Naive B cell (primary cell): ENCODE measurements at regions not wholly inside any gene's neighbourhood (a gene's known extent, or its start where the extent isn't known, plus 50 kb on each side); places are given as distances from the start of the nearest gene placed in this dataset.
"Not testable (repeated sequence)": the region's sequence is repeated elsewhere in the genome, so short reads cannot be mapped to it uniquely, and the experiment has no call there.

Source experiments
- ATAC-seq, 2 donors: fragments of 150-1000 bp; cut with Tn5 transposase; 2 replicates each; pipeline ENCODE4 v1.10.0; 2021; ENCODE audit warnings: low read depth in 2 of 2, mild to moderate bottlenecking in 2 of 2, moderate library complexity in 2 of 2
- DNase-seq: peaks from one replicate; pipeline ENCODE4 v3.0.0; 2022
- H3K27ac Mint-ChIP-seq, 6 donors: one replicate each; pipeline ENCODE4 v1.8.0; 2020 to 2022; ENCODE audit warnings: mild to moderate bottlenecking in 6 of 6, mixed read lengths in 6 of 6, moderate library complexity in 5 of 6, inconsistent platforms in 2 of 6
- H3K27me3 Mint-ChIP-seq, 3 donors: one replicate each; pipeline ENCODE4 v1.8.0; 2021 to 2022; ENCODE audit warnings: mixed read lengths in 3 of 3, mild to moderate bottlenecking in 1 of 3
- H3K36me3 Mint-ChIP-seq, 2 donors: one replicate each; pipeline ENCODE4 v1.8.0; 2020 to 2022; ENCODE audit warnings: mixed read lengths in 2 of 2, inconsistent platforms in 1 of 2, mild to moderate bottlenecking in 1 of 2
- H3K4me1 Mint-ChIP-seq, 3 donors: one replicate each; pipeline ENCODE4 v1.8.0; 2020 to 2022; ENCODE audit warnings: mixed read lengths in 3 of 3, inconsistent platforms in 1 of 3, mild to moderate bottlenecking in 1 of 3, moderate library complexity in 1 of 3
- H3K4me3 Mint-ChIP-seq, 8 donors: one replicate each; pipeline ENCODE4 v1.8.0; 2020 to 2022; ENCODE audit warnings: mild to moderate bottlenecking in 8 of 8, mixed read lengths in 8 of 8, moderate library complexity in 8 of 8, inconsistent platforms in 2 of 8
- H3K9me3 Mint-ChIP-seq, 7 donors: one replicate each; pipeline ENCODE4 v1.8.0; 2020 to 2022; ENCODE audit warnings: mixed read lengths in 7 of 7, mild to moderate bottlenecking in 5 of 7, inconsistent platforms in 2 of 7, moderate library complexity in 1 of 7

DNA sequence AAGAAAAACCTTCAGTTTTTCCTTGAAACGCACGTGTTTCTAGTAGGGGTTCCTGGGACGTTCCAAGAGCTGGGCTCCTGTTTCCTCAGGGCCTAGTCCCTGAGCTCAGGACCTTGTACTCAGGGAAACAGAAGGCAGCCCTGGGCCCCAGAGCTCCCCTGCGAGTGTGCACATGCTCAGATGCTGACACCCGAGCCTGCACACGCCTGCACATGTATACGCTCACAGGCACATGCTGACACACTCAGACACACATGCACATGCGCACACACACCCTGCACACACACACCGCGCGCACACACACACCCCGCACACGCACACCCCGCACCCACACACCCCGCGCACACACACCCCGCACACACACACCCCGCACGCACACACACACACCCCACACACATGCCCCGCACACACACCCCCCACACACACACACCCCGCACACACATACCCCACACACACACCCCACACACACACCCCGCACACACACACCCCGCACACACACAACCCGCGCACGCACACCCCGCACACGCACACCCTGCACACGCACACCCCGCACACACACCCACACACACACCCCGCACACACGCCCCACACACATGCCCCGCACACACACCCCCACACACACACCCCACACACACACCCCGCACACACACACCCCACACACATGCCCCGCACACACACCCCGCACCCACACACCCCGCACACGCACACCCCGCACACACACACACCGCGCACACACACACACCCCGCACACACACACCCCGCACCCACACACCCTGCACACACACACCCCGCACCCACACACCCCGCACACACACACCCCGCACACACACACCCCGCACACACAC is 52.2 kb downstream of the CALML3 start:
- DNase-seq (no peak), ATAC-seq (no peak)
- Mint-ChIP-seq H3K4me3 (no peak overlapping the region), H3K27ac (no peak overlapping the region), H3K27me3 (peaks cover 0 to 17% (median 9%) of the 10 kb centered on the region in 3 donors), H3K4me1 (peaks cover 17 to 23% (median 21%) of the 10 kb centered on the region in 3 donors), H3K36me3 (no peaks in the 10 kb centered on the region), H3K9me3 (peaks cover 0 to 6% (median 2%) of the 10 kb centered on the region in 7 donors)

DNA sequence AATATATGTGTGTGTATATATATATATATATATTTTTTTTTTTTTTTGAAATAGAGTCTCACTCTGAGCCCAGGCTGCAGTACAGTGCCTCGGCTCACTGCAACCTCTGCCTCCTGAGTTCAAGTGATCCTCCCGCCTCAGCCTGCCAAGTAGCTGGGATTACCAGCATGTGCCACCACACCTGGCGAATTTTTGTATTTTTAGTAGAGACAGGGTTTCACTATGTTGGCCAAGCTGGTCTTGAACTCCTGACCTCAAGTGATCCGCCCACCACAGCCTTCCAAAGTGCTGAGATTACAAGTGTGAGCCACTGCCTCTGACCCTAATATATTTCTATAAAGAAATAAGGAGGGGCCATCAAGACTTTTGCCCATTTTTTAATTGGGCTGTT is 55.3 kb downstream of the CALML3 start:
- not testable (repeated sequence) for ATAC-seq, H3K36me3 Mint-ChIP-seq, H3K4me3 Mint-ChIP-seq, H3K9me3 Mint-ChIP-seq, H3K27me3 Mint-ChIP-seq, H3K27ac Mint-ChIP-seq, DNase-seq
- peaks cover 33 to 51% (median 38%) of the 10 kb centered on the region in 3 donors for H3K4me1 Mint-ChIP-seq

DNA sequence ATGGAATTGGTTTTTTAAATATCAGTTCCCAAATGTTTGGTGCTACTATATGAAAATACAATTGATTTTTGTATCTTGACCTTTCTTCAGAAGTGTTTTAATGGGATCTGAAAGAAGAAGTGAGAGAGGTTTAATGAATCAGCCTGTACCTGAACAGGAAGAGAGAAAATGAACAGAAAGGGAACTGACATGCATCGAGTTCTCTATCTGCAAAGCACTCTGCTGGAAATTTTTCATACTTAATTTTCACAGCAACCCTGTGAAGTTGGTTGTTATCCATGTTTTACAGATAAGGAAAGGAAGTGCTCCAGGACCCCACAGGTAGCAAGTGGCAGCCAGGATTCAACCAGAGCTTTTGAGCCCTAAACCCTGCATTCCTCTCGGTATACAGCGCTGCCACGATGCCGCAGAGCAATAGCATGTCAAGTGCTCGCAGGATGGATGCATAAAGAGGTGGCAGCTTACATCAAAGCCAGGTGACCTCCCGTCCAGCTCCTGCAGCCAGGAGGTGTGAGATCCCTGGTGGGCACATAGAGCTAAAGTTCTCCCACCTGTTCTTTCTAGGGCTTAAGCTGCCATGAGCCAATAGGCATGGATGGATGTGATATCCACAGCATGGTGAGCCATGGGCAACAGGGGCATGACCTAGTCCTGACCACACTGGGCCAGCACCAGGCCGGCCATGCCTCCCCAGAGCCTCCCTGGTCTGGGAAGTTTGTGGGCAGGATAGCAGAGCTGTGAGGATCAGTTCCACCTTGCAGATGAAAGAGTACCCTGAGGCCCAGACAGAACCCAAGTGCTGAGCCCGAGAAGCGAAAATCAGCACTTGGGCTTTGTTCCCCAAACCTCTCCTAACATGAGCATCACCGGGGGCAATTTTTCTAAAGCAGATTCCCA is 57.2 kb downstream of the CALML3 start:
- Mint-ChIP-seq H3K4me3 (peak overlapping the region; percentile 3 to 81 (median 62)), H3K9me3 (peaks cover 0 to 6% (median 2%) of the 10 kb centered on the region in 7 donors), H3K4me1 (peaks cover 31 to 53% (median 33%) of the 10 kb centered on the region in 3 donors), H3K27me3 (peaks cover 0 to 4% (median 4%) of the 10 kb centered on the region in 3 donors), H3K36me3 (no peaks in the 10 kb centered on the region), H3K27ac (peak overlapping the region in 2 of 6 donors; percentile 34 to 66)
- DNase-seq = peak; percentile 23
- ATAC-seq = peak; percentile 64 to 81

DNA sequence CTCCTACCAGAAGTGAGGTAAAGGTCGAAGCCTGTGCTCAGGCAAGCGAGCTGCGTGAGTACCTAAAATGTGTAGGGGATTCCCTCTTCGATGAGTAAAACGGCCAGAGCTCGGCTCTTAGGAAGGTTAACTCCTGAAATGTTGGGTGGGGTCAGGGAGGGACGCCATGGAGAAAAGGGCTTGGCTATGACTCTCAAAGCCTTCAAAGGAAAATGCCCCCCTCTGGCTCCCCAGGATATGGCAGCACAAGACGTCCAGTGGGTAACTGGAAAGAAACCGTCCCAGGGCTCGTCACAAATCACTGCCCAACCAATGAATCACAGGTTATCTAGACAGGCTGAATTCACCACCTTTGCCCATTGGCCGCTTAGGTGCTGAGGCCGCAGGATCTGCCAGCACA is 58.0 kb downstream of the CALML3 start:
- no peak overlapping the region for H3K27ac Mint-ChIP-seq
- H3K9me3 Mint-ChIP-seq = peaks cover 0 to 6% (median 2%) of the 10 kb centered on the region in 7 donors
- H3K4me1 Mint-ChIP-seq = peaks cover 28 to 55% (median 33%) of the 10 kb centered on the region in 3 donors
- no peak for DNase-seq
- ATAC-seq = peak; percentile 18 to 53
- peak overlapping the region in 5 of 8 donors; percentile 47 to 81 (median 65) for H3K4me3 Mint-ChIP-seq
- no peaks in the 10 kb centered on the region for H3K36me3 Mint-ChIP-seq
- peaks cover 0 to 8% (median 4%) of the 10 kb centered on the region in 3 donors for H3K27me3 Mint-ChIP-seq

DNA sequence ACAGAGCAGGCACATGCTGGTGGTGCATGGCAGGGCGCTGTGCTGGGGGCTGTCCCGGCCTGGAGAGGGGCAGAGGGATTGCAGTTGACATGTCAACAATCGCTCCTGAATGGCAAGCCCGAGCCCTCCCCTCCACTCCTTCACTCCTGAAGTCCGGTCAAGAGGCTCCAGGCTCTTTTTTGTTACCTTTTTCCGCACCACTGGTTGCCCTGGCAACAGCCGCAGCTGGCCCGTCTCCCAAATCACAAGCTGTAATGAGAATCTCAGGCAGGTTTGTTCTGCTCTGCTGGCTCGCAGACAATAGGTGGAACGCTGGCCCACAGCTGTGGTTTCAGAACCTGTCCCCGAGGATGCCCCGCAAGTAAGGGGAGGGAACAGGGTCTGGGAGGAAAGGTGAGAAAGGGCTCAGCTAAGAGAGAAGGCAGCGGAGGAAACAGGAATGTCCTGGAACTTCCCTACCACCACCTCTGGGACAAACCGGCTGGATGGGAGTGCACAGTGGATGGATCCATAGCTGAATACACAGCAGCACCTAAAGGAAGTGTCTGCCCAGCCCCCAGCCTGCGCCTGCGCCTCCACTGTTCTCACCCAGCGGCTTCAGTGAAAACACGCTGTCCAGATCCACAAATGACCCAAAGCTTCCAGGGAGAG is 58.9 kb downstream of the CALML3 start:
- no peaks in the 10 kb centered on the region for H3K36me3 Mint-ChIP-seq
- peak; percentile 29 for DNase-seq
- peak overlapping the region in 5 of 6 donors; percentile 12 to 69 (median 58) for H3K27ac Mint-ChIP-seq
- peak; percentile 65 to 69 for ATAC-seq
- peaks cover 4 to 15% (median 4%) of the 10 kb centered on the region in 3 donors for H3K27me3 Mint-ChIP-seq
- H3K4me1 Mint-ChIP-seq = peaks cover 27 to 61% (median 33%) of the 10 kb centered on the region in 3 donors
- peaks cover 0 to 6% (median 2%) of the 10 kb centered on the region in 7 donors for H3K9me3 Mint-ChIP-seq
- peak overlapping the region in 6 of 8 donors; percentile 3 to 80 (median 64) for H3K4me3 Mint-ChIP-seq

DNA sequence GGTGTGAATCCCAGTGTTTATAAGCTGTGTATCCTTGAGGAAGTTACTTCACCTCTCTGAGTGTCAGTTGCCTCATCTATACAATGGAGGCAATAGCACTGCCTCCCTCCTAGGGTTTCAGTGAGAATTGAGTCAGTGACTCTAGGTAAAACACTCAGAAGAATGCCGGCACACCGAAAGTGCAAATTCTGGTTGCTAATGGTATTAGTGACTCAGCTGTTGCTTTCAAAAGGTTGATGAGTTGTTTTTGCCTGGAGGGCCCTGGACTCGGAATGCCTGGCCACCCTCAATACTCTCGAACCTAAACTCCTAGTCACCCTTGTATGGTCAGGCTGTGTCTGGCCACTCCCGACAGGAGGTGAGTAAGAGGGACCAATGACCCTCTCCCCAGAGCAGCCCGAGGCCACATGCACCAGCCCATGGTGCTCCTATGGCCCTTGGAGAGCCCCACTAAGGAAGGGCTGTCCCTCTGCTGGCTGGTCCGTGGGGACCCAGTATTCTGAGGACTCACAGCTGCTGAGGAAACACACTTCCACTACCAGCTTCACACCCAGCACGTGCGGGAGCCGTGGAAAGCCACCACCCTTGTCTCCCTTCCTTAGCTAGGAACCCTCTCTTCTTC is 60.2 kb downstream of the CALML3 start:
- ATAC-seq = no peak
- peaks cover 8 to 26% (median 17%) of the 10 kb centered on the region in 3 donors for H3K27me3 Mint-ChIP-seq
- H3K9me3 Mint-ChIP-seq = peaks cover 0 to 6% (median 2%) of the 10 kb centered on the region in 7 donors
- no peak overlapping the region for H3K27ac Mint-ChIP-seq
- peaks cover 30 to 67% (median 33%) of the 10 kb centered on the region in 3 donors for H3K4me1 Mint-ChIP-seq
- DNase-seq = no peak
- no peak overlapping the region for H3K4me3 Mint-ChIP-seq
- no peaks in the 10 kb centered on the region for H3K36me3 Mint-ChIP-seq

DNA sequence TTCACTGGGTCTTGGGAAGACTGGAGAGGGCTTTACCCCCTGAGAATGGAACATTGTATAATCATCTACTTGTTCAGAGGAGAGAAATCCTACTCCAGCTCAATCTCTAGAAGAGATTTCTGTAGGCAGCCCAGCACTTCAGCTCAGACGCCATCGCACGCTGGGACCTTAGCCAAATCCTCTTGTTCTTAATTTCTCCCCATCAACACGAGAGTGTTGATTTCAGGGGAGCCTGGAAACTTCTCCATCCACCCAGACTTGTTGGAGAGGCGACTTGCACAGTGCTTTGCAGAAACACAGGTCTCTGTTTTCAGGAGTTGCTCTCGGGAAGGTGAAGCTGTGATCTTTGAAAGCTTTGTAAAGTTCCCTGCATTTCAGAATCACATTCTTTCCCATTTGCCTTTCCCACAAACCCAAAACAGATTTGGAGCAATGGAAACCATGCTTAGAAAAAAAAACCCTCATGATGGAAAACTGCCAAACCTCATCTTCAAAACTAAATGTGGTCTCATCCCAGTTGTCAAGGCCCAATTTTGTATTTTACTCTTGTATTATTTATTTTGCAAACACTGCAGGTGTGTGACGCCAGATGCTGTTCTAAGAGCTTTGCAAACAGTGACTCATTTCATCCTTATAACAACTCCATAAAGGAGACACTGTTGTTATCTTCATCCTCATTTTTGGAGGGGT is 60.9 kb downstream of the CALML3 start:
- DNase-seq (no peak), ATAC-seq (no peak)

DNA sequence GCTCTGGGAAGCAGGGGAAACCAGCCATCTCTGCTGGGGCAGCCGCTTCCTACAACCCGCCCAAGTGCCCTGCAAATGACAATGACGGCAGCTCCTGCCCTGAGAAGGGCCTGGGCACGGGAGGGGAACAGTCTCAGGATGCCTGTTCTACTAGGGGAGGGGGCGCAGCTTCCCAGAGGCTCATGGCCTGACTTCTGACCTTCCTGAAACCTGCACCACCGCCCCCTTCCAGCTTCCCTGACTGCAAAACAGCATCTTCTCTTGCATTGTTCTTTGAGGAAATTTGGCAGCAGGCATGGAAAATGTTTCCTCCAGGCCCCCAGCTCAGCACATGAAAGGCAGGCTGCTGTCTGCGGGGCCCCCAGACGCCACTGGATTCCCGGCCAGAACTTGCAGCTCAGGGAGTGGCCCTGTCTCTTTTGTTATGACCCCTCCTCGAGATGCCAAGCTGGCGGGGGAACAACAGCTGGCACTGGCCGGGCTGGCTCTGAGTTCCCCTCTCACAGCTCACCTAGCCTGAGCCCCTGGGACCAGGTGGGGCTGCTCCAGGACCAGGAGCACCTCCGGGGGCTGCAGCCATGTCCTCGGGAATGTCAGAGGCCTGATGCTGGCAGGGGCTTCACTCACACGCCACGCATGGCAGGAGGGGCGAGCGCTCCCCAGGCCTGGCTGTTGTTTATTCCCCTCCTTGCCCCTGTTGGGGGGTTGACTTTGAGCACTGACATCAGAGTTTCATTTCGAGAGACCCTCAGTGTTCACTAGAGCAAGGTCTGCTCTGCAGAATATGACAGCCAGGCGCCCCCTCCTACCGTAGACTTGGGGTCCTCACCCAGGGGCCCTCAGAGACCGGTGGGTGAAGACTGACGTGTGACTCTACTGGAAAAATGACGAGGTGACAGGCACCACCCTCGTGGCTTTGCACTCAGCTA is 62.7 kb downstream of the CALML3 start:
- H3K9me3 Mint-ChIP-seq = no peaks in the 10 kb centered on the region
- ATAC-seq = no peak

More for the DNA sequence above, 60.9 kb downstream of the CALML3 start:
- peaks cover 30 to 66% (median 33%) of the 10 kb centered on the region in 3 donors for H3K4me1 Mint-ChIP-seq
- peaks cover 0 to 5% (median 2%) of the 10 kb centered on the region in 7 donors for H3K9me3 Mint-ChIP-seq
- H3K36me3 Mint-ChIP-seq = no peaks in the 10 kb centered on the region
- H3K4me3 Mint-ChIP-seq = no peak overlapping the region
- H3K27me3 Mint-ChIP-seq = peaks cover 8 to 30% (median 23%) of the 10 kb centered on the region in 3 donors
- no peak overlapping the region for H3K27ac Mint-ChIP-seq

DNA sequence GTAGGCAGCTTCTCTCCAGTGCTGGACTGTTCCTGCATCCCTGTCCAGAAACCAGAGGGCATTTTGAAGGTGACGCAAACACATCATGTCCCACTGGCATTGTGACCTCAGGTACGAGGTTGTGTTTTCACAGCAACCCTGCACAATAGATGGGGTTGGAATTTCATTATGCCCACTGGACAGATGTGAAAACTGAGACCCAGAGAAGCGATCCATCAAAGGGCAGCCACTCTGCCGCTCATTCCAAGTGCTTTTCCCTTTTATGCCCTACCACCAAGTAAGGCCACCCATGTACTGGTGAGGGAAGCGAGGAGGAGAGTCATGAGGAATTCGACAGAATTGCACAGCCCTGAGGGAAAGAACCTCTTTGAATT is 63.3 kb downstream of the CALML3 start:
- ATAC-seq (no peak), DNase-seq (no peak)
- H3K9me3 Mint-ChIP-seq = no peaks in the 10 kb centered on the region
- no peak overlapping the region for H3K4me3 Mint-ChIP-seq
- peaks cover 15 to 46% (median 44%) of the 10 kb centered on the region in 3 donors for H3K27me3 Mint-ChIP-seq
- H3K4me1 Mint-ChIP-seq = peaks cover 12 to 46% (median 14%) of the 10 kb centered on the region in 3 donors
- H3K36me3 Mint-ChIP-seq = no peaks in the 10 kb centered on the region
- H3K27ac Mint-ChIP-seq = no peak overlapping the region

More for the DNA sequence above, 62.7 kb downstream of the CALML3 start:
- H3K27ac Mint-ChIP-seq = no peak overlapping the region
- no peaks in the 10 kb centered on the region for H3K36me3 Mint-ChIP-seq
- peaks cover 10 to 41% (median 40%) of the 10 kb centered on the region in 3 donors for H3K27me3 Mint-ChIP-seq
- no peak for DNase-seq
- H3K4me3 Mint-ChIP-seq = no peak overlapping the region
- peaks cover 16 to 49% (median 19%) of the 10 kb centered on the region in 3 donors for H3K4me1 Mint-ChIP-seq

DNA sequence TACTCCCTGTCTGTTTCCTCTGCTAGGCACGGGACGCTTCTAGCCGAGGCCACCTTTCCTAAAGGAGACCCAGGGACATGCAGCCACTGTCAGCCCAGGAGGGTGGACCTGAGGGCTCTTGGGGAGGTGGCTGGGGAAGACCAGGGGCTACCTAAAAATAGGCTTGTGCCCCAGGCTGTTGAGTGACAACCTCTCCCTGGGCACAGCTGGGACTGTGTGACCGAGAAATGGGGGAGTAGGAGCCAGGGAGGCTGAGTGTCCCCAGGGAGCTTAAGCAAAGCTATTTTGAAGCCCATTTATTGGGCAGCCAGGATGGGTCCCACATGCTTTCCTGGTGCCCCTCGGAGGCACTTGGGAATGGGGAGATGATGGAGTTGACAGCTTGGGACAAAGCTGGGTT is 63.8 kb downstream of the CALML3 start:
- Mint-ChIP-seq H3K36me3 (no peaks in the 10 kb centered on the region), H3K27ac (peak overlapping the region in 2 of 6 donors; percentile 55 to 73), H3K9me3 (no peaks in the 10 kb centered on the region), H3K27me3 (peaks cover 17 to 46% (median 44%) of the 10 kb centered on the region in 3 donors), H3K4me3 (peak overlapping the region in 1 of 8 donors; percentile 75), H3K4me1 (peaks cover 7 to 40% (median 8%) of the 10 kb centered on the region in 3 donors)
- DNase-seq (no peak), ATAC-seq (no peak)
